NCI-H1436 treated with DMSO at 0.1 percent for 48 hours (cell line): ENCODE measurements at regions not wholly inside any gene's neighbourhood (a gene's known extent, or its start where the extent isn't known, plus 50 kb on each side); places are given as distances from the start of the nearest gene placed in this dataset.

Source experiments
- DNase-seq: peaks from one replicate; lab custom pipeline; 2025; lab: John Stamatoyannopoulos, UW

GRCh38 chr5:74424162-74424868 is 216.2 kb downstream of the ENC1 start:
- no peak for DNase-seq

DNA sequence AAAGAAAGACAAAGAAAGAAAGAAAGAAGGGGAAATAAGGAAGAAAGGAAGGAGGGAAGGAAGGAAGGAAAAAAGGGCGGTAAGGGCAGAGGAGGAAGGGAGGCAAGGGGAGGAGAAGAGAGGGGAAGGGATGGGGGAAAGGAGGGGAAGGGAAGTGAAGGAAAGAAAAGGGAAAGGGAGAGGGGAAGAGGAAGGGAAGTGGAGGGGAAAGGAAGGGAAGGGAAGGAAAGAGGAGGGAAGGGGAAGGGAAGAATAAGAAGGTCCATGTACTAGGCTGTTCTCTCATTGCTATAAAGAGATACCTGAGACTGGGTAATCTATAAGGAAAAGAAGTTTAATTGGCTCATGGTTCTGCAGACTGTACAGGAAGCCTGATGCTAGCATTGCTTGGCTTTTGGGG is 217.1 kb downstream of the ENC1 start:
- no peak for DNase-seq

DNA sequence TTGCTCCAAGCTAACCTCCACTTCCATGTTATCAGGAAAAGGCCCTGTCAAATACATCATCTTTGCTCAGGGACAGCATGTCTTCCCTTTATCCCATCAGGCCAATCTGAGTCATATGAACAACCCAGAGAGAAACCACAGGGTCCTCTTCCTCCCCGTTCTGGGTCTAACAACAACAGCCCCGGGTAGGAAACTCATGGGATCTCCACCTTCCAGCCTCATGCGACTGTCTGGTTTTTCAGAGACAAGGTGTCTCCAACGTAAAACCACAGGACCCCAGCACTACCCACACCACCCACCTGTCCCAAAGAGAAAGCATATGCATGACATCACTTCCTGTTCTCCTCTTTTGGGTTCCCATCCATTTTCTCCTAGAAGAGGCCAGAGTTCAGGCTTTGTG is 217.9 kb downstream of the ENC1 start:
- no peak for DNase-seq

DNA sequence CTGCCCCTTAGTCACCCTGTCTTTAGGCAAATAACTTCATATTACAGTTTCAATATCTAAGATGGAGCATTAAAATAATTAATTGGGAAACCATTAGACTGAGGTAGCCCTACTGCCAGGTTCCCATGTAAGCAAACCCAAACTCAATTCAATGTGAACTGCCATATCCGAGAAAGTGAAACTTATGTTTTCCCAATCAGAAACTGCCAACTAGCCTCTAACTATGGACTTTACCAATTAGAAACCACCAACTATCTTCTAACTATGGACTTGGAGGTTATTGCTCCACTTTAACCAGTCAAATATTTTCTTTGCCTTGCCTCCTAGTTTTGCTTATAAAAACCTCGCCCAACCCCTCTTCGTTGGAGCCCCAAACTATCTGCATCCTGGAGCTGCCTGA is 218.5 kb downstream of the ENC1 start:
- no peak for DNase-seq

- DNase-seq, result no peak
These were observed 219.2 kb downstream of the ENC1 start for GRCh38 chr5:74421377-74421776.

GRCh38 chr5:74420947-74421346 is 219.6 kb downstream of the ENC1 start:
- DNase-seq, result no peak

GRCh38 chr5:74420220-74420619 is 220.3 kb downstream of the ENC1 start:
- no peak for DNase-seq

DNA sequence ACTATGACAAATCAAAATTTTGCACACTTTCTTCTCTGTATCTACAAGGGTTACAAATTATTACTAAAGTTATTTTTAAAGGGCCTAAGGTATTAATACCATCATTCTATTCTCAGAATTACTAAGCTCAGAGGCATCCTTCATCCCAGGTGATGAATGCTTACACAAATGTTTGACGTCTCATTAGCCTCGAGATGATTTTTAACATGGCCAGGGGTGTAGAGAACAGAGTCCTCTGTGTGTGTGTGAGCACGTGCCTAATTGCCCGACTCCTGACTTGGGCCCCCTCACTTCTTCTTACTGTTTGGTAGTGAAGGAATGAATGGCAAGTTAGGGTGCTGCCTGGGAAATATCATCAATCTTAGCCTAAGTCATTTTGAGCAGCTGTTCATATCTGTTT is 221.1 kb downstream of the ENC1 start:
- DNase-seq, result no peak

- no peak for DNase-seq
These were observed 221.8 kb downstream of the ENC1 start for GRCh38 chr5:74418709-74419108.

DNA sequence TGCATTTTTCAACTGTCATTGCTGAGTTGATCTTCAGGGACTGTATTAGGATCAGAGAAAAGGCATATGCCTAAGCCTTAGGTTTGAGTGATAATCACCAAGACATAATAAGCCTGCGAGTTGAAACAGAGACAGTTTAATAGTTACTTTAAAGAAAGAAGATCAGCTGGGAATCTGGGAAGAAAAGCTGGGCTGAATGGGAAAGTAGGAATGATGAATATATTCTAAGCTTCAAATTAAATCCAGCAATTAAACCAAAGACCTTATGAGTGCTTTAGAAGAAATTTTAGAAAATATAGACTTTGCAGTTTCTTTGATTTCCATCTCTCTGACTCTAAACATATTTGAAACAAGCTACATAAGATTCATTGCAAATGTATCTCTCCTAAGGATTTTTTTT is 222.3 kb downstream of the ENC1 start:
- DNase-seq, result no peak

- no peak for DNase-seq
These were observed 224.8 kb downstream of the ENC1 start for GRCh38 chr5:74415695-74416102.

DNA sequence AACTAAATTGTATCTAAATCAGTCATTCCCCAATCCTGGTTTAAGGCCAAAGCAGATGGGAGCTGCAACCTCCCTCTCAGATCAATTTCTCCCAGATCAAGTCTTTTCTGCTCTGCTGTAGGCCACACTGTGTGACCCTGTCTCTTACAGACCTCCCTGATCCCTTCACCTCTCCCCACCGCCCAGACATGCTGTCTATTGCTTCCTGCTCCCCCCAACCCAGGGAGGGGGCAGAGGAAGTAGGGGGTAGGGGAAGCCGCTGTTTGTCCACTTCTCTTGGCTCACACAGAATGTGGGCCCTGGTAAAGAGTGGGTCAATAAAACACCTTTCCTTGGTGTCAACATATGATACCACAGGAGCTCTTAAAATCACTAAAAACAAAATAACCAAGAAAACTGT is 226.3 kb downstream of the ENC1 start:
- DNase-seq, result no peak

- no peak for DNase-seq
These were observed 227.0 kb downstream of the ENC1 start for GRCh38 chr5:74413403-74414048.

DNA sequence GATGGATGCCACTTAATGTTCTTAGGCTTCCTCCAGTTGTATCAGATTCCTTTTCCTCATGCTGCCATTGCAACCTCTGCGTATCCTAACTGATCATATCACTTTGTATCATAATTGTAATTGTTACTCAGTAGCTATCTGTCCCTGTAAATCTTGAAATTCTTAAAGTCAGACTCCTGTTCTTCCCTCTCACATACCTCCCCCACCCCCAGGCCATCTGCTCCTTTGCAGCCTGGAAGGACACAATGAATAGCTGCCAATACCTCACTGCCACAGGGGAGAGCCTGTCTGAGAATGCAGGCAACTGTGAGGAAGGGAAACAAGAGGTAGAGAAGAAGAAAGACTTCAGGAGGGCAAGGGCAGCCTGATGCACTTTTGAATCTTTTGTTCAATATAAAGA is 228.5 kb downstream of the ENC1 start:
- no peak for DNase-seq

DNA sequence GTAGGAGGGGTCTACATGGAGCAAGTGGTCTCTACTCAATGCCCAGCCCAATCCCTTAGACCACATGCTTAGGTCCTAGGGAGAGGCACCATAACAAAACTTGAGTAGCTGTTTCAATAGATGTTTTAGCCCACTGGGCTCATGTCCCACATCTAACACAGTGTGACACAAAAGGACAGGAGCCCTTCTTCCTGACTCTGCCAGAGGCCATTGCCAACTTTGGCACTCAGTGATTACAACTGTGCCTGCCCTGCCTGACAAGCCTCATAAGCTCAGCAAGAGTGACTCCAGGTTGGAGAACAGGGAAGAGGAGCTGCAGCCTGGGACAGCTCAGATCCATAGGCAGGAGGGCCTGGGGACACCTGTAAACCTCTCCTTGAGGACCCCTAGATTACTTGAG is 230.8 kb downstream of the ENC1 start:
- no peak for DNase-seq

DNA sequence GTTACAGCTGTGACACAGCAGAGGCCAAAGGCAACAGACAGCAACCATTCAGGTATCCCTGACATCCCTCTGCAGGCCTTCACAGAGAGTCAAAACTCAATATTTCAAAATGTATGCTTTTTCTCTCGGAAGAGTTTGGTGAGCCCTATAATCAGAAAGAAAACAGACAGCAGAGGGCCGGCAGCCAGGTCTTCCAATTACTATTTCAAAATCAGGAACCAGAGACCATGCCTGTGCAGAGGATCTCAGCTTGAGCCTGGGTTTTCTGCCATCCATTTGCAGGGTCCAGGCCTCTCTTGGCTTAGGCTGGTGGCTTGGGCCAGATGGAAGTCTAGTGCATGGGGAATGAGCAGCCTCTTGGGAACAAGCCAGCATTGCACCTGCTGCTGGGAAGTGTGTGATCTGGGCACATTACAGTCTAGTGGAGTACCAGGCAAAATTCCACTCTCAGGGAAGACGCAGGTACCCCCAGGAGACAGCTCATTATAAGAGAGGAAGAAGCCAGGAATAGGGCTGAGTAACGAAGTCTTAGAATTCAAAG is 231.3 kb downstream of the ENC1 start:
- no peak for DNase-seq

DNA sequence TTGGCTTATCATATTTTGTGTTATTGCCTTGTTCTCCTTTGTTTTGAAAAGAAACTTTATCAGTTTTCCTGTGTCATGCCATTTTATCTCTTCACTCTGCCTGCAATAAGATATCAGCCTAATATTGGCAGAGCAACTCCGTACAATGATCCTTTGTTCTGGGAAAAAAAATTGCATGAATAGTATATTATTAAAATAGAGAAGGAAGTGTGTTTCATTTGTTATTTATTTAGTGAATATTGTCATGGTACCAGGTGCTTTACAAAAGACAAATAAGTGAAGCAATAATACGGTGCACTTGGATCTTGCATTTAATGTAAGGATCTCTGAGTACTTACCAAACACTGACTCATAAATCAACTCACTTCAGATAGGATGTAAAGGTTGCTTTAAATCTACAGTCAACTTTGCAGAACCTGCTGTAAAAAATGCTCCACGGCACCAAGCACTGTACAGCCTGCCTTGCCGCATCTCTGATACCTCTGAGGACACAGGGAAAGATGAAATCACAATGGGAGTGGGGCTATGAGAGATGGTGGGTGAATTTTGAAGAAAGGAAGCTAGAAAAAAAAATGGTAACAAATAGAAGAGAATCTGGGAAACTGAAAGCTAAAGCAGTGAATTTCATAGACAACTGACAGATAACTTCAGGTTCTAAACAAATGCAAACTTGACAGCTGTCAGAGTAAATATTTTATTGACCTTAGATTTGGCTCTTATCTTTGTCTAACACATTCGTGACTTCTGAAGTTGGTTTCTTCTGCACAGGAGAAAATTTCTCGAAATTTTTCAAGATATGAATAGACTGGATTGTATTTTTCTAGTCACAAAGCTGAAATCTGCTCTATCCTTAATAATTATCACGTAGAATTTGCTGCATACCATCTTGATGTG is 232.1 kb downstream of the ENC1 start:
- peak; percentile 13 for DNase-seq

DNA sequence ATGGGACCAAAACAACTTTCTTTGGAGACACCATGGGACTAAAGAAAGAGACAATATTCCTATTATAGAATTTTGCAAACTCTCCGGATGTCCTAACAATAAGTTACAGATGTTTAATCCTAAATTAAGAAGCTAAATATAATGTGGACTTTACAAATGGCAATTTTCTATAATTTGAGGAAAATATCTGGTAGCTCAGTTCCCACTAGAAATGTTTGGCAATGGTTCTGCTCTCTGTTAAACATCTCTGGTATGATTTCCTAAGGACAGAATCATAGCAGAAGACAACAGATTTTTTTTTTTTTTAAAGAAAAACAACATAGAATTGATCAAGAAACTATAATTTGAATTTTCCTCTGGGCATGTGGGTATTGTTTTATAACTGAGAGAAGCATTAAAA is 232.8 kb downstream of the ENC1 start:
- DNase-seq, result no peak

DNA sequence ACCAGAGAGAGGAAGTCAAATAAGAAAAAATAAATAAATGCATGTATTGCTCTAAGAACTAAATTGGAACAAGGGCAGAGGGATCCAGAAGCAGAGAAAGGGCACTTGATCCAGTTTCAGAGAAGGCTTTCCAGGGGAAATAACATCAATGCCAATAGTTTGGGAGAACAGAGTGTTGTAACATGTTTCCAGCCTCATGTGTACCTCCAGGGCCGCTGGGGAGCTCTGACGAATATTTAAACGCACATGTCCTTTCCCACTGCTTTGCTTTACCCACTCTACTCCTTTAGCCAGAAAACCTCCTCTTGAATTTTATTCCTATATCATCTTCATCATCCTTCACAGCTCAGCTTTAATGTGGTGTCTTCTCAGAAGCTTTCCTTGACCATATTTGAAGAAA is 233.7 kb downstream of the ENC1 start:
- DNase-seq, result no peak

- no peak for DNase-seq
These were observed 234.9 kb downstream of the ENC1 start for GRCh38 chr5:74405593-74405992.

DNA sequence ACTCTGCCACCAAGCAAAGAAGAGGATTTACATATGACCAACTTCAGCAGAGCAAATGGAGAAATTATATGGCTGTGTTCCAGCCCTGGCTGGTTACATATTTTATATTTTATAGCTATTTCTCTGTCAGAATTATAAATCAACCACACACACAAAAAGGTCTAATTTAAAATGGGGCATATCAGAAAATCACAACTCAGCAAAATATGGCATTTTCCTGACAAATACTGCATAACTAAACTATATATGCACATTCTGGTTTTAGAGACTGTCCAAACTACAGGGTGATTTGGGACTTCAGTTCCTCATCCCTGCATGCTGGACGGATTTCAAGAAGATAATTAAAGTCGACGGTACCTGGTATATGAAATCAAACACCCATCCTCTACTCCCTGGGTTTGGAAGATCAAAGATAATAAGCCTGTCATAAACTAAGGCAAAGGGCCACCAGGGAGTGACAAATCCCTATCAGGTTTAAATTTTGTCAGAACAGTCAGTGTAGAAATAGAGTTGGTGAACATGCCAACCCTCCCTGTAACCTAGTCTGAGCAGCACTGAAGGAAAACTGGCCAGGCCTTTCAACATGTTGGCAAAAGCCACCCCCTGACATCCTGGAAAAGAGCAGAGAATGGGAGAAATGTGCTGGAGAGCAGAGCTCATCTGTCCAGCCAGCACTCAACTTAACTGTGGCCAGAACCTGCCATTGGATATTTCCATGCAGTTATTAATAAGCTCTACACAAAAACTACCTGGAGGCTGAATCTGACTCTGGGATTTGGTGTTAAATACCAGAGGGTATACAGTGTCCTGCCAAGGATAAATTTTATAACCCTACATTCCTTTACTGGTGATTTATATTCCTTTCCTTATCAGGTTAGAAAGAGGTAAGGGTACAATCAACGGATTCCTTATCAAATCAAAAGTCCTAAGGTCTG is 235.7 kb downstream of the ENC1 start:
- no peak for DNase-seq

- DNase-seq, result no peak
These were observed 236.8 kb downstream of the ENC1 start for GRCh38 chr5:74403771-74404170.
